CD1c-positive myeloid dendritic cell (primary cell): ENCODE measurements at regions not wholly inside any gene's neighbourhood (a gene's known extent, or its start where the extent isn't known, plus 50 kb on each side); places are given as distances from the start of the nearest gene placed in this dataset.
"Not testable (repeated sequence)": the region's sequence is repeated elsewhere in the genome, so short reads cannot be mapped to it uniquely, and the experiment has no call there.

Source experiments
- DNase-seq: peaks from one replicate; pipeline ENCODE4 v3.0.0-alpha.2; 2016; ENCODE audit errors: extremely low spot score

- DNase-seq = not testable (repeated sequence)
These were observed 136.6 kb upstream of the PROKR2 start for GRCh38 chr20:5453316-5453715.

GRCh38 chr20:5452691-5453090 lies 135.9 kb upstream of the PROKR2 start:
- DNase-seq = not testable (repeated sequence)

GRCh38 chr20:5452286-5452685 lies 135.5 kb upstream of the PROKR2 start:
- not testable (repeated sequence) for DNase-seq

GRCh38 chr20:5451643-5452210 lies 135.0 kb upstream of the PROKR2 start:
- DNase-seq = no peak

DNA sequence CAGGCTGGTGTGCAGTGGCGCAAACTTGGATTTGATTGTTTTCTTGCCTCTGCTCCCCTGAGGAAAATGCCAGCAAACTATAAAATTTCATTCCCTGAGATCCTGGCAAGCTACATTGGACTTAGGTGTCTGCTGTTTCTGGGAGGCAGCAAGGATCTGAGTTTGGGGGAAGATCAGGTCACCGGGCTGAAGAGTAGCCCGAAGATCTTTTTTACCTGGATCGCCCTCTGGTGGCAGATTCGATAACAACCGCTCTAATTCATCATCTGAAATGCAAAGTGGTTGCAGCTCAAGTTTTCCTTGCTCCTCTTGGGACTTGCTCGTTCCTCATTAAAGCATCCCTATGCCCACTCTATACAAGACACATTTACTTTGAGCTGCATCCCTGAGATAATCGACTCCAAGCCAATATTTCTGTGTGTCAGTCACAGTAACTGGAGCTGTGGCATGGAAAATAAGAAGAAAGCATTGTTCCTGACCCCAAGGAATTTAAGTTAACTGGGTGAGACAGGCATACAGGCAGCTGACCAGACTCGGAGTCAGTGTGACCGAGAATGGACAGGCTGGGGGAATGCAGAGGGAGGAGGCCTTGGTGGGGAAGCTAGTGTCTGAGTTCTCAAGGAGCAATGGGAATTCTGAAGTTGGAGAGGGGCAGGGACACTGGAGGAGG lies 131.8 kb upstream of the PROKR2 start:
- DNase-seq = peak; percentile 63

DNA sequence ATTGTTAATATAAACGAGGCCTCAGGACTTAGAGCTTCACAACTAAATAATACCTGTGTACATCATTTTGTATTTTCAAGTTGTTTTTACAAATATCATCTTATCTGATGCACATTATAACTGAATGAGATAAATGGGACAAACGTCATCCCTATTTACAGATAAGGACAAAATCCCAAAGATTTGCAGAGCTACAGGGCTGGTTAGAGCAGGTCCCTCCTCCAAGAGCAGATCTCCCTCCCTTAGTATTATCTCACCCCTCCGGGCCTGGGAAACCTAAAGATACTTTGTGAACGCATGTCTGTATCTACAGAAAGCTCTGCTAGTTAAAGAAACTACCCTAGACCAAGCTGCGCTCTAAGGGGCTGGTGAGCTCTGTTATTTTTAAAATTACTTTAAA lies 130.4 kb upstream of the PROKR2 start:
- DNase-seq = no peak

- DNase-seq = no peak
These were observed 128.9 kb upstream of the PROKR2 start for GRCh38 chr20:5445611-5446010.

DNA sequence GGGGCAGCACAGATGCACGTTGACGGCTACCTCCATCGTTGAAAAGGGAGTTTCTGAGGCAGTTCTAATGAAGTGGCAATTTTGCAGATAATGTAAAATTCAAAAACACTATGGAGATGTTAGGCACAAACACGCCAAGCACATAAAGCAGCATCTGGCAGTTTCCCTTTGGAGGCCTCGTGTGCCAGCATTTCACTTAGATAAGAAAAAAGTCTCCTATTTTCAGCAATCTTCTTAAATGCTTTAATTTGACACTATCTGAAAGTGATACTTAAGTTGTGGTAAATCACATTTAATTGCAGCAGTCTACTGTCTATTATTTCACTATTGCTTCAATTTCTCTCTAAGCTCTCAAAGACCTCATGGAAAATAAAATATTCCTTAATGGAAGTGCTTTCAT lies 125.3 kb upstream of the PROKR2 start:
- DNase-seq = no peak

DNA sequence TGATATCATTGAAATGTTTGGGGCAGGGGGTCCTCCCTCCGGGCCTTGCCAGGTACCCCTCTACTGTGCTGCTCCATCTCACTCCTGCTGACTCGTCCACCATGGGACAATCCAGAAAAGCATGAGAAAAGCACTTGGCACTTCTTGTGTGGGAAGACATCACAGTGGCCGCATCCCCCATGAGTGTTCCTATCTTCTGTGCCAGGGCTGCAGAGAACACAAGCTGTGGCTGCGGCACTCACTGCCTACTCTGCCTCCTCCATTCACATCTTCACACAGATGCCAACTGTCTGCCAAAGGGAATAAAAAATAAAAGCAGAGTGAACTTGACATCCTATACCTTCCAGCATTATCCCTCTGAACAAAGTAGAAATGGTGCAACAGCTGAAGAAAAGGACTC lies 117.4 kb upstream of the PROKR2 start:
- DNase-seq = no peak

- no peak for DNase-seq
These were observed 116.6 kb upstream of the PROKR2 start for GRCh38 chr20:5433352-5433751.

DNA sequence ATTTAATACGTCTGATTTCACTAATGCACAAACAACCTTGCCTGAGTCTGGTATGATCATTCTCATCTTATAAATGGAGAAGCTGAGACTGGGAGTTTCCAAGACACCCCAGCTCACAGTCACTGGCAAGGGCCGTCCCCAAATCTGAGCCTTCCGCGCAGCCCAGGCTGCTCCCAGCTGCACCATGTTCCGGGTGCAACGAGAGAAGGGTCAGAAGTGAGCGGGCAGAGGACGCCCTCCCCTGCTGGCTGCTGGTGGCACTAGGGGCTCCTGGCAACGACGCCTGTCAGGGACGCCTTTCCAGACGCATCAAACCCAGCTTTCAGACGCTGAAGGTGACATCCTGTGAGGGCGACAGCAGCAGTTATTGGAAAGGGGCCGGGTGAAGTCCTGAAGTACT lies 115.3 kb upstream of the PROKR2 start:
- no peak for DNase-seq

DNA sequence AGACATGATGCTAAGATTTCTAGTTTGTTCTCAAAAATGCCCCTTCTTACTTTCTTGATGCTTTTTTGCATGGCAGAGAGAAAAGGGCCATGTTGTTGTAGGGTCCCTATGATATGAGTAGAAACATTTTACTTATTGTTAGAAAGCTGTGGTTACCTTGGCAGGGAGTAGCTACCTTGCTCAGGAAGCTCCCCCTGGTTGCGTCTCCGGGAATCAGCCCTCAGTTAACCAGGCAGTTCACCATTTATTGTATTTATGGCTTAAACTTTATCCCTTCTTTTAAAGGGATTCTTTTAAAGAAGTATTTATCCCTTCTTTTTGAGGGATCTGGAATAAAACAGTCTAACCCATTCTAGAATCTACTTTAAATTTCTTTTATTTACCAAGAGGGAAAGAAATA lies 113.9 kb upstream of the PROKR2 start:
- DNase-seq = no peak

DNA sequence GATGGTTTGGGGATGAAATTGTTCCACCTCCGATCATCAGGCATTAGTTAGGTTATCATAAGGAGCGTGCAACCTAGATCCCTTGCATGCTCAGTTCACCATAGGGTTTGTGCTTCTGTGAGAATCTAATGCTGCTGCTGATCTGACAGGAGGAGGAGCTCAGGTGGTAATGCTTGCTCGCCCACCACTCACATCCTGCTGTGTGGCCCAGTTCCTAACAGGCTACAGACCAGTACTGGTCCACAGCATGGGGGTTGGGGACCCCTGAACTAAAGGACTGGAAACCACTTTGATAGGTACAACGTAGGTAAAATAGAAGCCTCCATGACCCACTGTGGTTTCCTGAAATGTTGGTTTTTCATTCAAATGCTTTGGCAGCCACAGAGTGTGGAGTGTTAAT lies 109.3 kb upstream of the PROKR2 start:
- DNase-seq = no peak

DNA sequence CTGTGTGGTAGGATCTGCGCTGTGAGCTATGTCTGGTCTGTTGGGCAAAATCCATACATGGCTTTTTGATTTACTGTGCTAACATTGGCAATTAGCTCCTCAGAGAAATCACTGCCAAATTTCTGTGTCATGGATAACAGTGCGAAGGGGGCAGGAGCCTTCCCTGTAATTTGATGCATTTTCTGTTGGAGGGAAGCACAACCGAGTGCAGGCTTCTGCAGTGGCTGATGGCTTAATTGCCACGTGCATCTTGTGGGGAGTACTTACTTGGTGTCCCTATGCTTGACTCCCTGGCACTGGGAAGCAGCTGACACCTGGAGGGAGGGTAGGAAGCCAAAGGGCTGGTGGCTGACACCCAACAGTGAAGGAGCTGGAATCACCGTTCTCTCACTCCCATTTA lies 99.3 kb upstream of the PROKR2 start:
- no peak for DNase-seq

- DNase-seq = no peak
These were observed 96.6 kb upstream of the PROKR2 start for GRCh38 chr20:5413394-5413793.

- DNase-seq = no peak
These were observed 93.7 kb upstream of the PROKR2 start for GRCh38 chr20:5410470-5410869.

DNA sequence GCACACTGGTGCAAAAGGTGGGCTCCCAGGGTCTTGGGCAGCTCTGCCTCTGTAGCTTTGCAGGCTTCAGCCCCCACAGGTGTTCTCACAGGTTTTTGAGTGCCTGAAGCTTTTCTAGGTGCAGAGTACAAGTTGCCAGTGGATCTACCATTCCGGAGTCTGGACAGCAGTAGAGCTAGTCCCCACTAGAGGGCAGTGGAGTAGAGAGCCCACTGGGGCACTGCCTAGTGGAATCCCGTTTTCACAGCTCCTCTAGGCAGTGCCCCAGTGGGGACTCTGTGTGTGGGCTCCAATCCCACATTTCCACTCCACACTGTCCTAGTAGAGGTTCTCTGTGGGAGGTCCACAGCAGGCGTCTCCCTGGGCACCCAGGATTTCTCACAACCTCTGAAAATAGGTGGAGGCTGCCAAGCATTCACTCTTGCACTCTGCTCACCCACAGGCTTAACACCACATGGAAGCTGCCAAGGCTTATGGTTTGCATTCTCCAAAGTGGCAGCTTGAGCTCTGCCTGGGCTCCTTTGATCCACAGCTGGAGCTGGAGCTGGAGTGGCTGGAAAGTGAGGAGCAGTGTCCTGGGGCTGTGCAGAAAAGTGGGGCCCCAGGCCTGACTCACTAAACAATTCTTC lies 86.3 kb upstream of the PROKR2 start:
- peak; percentile 50 for DNase-seq

DNA sequence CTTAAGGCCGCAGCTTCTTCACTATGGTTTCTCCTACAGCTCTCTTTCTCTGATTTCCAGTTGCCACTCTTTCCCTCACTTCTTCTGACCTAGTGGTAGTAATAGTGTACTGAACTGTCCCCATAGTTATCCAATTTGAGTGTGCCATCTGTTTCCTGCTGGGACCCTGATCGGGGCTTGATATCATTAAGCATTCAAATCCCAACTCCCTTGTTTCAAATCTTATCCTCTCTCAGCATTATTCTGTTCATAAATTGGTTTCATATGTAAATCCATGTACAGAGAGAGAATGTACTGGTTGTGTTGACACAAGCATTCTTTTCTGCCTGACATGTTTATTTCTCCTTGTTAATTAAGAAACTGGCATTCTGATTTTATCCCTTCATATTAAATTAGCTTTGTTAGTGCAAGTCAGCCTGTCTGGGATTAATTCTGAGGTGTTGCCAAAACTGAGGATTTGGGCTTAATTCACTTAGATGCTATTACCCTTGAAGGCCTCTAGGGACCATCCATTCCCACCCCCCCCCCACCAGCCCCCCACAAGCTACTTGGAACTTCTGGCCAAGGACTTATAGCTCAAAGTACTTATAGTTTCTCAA lies 84.6 kb upstream of the PROKR2 start:
- no peak for DNase-seq

DNA sequence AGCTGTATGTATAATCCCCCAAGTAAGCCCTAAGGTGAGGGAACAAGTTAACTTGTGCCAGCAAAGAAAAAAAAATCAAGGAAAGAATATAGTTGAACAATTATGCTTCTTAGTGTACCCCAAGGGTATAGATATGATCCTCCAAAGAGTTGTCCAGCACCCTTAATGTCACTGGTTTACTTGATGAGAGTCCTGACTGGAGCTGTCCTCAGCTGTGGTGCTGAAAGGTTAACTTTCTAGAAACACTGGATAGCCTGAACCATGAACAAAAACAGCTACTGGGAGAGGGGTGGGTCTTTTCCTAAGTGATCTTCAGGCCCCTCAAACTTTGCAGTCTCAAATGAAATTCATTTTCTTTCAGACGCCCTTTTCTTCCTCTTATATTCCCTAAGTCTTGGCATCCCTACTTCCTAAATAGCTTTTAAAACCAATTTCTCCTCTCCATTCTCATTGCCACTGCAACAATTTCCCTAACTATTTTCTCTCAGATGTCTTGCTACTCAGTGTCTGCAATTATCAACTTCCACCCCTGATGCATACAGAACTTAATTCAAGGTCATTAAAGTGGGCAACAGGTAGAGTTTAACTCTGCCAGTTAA lies 83.5 kb upstream of the PROKR2 start:
- DNase-seq = no peak

DNA sequence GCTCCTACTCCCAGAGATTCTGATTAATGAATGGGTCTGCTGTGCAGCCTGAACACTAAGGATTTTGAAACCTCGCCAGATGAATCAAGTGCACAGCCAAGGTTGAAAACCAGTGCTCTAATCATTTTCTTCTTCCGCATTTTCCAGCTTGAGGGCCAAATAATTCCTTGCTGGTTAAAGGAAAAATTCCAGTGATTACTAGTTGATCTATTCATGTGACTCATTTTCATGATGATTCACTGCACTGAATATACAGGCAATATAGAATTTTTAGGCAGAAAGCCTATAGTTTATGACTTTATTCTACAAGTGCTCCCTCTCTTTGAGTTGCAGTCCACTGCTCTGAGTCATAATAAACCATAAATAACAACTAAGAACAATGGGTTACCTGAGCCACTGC lies 80.6 kb upstream of the PROKR2 start:
- no peak for DNase-seq

DNA sequence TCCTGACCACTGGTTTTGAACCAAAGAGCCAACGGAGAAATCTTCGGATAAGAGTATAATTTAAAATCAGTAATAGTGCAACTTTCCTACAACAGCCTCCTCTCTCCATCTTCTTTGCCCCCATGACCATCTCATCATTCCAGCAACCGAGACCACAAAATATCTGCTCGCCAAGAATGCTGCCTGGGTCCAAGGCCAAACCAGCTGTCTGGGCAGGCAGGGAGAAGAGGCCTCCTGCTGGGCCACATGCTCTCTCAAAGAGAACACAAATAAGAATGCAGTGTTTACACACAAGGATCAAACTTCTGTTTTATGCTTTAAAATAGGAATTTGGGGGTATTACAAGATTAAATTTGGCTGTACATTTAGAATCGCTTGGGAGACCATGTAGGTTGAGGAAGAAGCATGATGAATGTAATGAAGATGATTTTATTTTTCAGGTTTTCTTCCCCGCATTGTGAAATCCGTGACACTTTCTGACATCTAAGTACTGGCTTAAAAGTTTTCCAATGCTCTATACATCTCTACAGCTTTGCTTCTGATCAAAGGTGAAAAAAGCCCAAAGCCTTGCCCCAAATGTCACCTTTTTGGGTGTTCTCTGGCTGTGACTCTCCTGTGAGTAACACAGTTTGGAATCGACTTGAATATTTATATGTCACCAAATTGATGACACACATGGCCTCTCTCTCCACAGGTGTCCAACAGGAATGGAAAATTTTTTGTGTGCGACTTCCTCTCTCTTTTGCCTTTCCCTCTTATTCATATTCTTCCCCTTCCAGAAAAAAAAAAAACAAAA lies 79.4 kb upstream of the PROKR2 start:
- DNase-seq = no peak
